ENCODE measurements at regions not wholly inside any gene's neighbourhood (a gene's known extent, or its start where the extent isn't known, plus 50 kb on each side); places are given as distances from the start of the nearest gene placed in this dataset.

DNA sequence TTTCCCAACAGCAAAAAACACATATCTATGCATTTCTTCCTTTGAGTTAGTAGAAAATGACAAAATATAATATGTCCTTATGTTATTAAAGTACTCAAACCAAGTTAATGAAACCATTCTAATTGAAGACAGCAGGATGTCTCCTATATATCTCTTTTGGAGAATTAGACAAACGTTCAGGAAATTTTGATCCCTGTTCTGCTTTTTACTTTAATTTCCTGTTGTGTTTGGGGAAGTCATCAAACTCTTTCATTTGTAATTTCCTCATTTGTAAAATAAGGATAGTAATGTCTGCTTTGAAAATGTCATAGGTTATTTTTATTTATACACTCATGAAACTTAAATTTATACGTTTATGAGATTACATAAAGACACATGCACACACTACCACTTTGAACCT is 281.8 kb upstream of the ANO5 start:
- TF ChIP-seq, protein P1, sequence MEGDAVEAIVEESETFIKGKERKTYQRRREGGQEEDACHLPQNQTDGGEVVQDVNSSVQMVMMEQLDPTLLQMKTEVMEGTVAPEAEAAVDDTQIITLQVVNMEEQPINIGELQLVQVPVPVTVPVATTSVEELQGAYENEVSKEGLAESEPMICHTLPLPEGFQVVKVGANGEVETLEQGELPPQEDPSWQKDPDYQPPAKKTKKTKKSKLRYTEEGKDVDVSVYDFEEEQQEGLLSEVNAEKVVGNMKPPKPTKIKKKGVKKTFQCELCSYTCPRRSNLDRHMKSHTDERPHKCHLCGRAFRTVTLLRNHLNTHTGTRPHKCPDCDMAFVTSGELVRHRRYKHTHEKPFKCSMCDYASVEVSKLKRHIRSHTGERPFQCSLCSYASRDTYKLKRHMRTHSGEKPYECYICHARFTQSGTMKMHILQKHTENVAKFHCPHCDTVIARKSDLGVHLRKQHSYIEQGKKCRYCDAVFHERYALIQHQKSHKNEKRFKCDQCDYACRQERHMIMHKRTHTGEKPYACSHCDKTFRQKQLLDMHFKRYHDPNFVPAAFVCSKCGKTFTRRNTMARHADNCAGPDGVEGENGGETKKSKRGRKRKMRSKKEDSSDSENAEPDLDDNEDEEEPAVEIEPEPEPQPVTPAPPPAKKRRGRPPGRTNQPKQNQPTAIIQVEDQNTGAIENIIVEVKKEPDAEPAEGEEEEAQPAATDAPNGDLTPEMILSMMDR (IDR thresholded peaks at IDR 0.05), result no peak
- TF ChIP-seq POLR2A (IDR thresholded peaks at IDR 0.05), result no peak

Measured in body of pancreas (tissue), 4 donors.